ENCODE measurements at regions not wholly inside any gene's neighbourhood (a gene's known extent, or its start where the extent isn't known, plus 50 kb on each side); places are given as distances from the start of the nearest gene placed in this dataset.

DNA sequence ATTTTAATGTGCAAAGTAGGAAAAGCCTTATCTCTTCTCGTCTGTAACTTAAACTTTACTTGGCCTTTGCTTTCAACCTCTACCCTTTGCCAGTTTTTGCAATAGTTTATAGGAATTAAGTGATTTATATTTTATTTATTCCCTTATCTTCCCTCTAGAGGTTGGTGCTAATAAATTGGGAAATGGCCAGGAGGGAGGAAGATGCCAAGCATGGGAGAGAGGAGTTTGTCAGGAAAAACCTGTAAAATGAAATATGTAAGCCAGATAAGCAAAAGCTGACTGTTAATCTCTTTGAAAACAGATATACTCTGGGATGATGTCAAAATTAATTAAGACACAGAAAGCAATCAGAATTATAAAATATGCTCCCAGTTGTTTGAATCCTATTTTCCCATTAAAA, 484.5 kb downstream of the NR2F1-AS1 start:
- DNase-seq = no peak

- DNase-seq = no peak
These were observed 488.5 kb downstream of the NR2F1-AS1 start for GRCh38 chr5:93092349-93093105.

DNA sequence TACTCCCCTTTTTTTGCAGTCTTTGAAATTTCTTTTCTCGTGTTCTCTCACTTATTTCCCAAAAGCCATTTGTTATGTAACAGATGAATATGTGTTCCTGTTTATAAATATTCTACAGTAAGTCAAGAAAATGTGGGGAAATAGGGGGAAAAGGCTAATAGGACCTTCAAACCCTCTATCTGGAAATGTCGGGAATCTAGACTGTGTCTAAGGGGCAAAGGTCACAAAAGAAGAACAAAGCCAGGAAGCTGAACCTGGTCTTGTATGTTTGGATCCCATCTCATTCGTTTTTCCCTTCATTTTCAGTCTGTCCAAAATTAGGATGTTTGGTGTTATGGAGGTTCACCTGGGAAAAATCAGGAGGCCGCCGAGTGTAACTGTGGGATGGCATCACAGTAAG, 490.3 kb downstream of the NR2F1-AS1 start:
- no peak for DNase-seq

DNA sequence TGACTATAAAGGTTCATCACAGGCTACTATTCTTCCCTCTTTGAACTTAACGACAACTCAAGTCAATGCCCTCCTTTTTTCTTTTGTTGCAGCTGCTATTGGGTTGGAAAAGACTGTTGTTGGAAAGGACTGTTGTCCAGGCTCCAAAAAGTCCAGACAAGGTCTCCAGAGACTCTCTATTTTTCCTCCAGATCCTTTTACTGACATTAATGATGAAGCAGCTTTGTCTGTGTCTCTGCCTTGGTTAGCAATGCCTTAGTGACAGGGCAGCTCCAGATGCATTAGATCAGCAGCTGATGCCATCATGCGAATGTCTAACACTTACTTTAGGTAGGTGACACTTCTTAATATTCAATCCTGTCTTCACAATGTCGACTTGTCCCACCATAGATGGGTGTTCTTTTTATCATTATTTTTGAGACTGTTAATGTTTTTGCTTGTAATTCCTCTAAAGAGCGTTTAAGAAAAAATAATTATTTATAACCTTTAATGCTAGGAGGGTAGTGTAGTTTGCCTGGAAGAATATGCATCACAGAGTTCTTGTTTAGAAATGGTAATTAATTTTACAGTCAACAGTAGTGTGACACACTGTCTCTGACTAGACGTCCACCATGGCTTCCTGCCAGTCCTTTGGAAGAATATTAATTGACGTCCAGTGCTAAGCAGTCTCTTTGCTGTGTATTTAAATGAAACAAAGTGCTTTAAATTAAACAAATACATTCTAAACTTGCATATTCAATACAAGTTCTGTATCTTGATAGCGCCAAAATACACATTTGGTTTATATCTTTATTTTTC, 492.2 kb downstream of the NR2F1-AS1 start:
- DNase-seq = no peak

DNA sequence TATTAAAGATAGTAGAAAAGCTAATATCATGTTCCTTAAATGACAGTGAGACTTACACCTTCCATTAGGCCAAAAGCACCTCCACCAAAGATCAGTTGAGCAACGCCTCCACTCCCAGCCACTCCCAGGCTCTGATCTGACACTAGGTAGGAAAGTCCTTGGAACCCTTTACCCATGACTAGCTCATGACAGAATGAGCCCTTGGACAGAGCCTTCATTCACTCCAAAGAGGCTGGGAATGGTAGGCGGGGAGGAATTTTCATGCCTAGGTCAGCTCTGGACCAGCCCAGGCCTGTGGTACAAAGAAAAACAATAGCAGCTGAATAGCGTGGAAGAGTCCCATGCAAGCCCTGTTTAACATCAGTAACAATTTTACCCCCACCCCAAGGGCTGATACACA, 493.7 kb downstream of the NR2F1-AS1 start:
- no peak for DNase-seq

- no peak for DNase-seq
These were observed 498.0 kb downstream of the NR2F1-AS1 start for GRCh38 chr5:93082981-93083380.

DNA sequence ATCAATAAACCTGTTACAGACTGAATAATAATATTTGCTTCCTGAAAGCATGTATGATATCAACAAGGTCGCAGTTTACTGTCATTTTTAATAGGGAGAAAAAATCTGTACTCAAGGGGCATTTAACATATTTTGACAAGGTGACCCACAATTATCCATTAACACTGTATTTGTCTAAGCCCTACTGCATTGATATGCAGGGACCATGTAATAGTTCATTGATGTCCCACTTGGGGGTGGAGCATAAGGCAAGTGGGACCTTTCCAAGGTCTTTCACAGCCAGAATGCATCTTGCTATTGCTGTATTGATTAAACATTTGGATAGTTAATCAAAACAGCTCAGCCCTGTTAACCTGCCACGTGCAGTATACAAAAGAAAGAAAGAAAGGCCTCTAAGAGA, 502.0 kb downstream of the NR2F1-AS1 start:
- DNase-seq = no peak

DNA sequence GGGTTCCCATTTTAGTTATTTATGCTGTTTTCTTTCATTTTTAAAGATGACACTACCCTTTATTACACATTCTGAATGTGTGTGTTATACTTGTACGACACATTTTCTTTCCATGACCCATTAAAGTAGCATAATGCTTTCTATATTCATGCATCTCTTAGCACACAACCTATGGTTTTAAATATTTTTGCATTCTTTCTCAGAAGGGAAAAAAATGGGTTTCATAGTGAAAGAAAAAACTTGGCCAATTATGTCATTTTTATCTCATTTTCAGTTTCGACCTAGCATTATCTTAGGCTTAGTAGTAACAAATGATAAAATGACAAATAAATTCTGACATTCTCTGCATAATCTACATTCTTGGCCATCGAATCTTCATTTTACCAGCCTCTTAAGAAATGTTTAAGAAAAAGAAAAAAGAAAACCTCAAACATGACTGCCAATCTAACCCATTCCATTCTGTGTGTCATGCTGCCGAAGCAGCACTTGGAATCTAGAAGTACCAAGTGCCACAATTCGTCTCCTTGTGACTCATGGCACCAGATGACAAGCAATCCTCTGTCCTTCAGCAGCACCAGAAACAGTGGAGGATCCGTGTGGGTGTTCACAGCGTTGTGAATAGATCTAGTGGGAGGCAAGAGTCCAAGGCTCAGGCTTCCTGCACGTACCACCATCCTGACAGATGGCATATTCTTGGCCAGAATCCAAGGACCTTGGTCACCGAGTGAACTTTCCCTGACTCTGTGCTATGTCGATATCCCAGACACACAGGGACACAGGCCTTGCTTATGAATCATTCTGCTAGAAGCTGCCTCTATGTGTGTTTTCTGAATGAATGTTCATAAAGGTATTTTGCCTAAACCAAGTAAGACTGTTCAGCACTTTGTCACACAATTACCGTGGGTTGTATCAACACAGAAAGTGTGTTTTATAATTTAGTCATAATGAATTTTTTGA, 502.7 kb downstream of the NR2F1-AS1 start:
- DNase-seq = no peak

- no peak for DNase-seq
These were observed 504.5 kb downstream of the NR2F1-AS1 start for GRCh38 chr5:93076566-93076965.

- DNase-seq = no peak
These were observed 504.9 kb downstream of the NR2F1-AS1 start for GRCh38 chr5:93076096-93076495.

GRCh38 chr5:93073547-93073946, 507.5 kb downstream of the NR2F1-AS1 start:
- no peak for DNase-seq

DNA sequence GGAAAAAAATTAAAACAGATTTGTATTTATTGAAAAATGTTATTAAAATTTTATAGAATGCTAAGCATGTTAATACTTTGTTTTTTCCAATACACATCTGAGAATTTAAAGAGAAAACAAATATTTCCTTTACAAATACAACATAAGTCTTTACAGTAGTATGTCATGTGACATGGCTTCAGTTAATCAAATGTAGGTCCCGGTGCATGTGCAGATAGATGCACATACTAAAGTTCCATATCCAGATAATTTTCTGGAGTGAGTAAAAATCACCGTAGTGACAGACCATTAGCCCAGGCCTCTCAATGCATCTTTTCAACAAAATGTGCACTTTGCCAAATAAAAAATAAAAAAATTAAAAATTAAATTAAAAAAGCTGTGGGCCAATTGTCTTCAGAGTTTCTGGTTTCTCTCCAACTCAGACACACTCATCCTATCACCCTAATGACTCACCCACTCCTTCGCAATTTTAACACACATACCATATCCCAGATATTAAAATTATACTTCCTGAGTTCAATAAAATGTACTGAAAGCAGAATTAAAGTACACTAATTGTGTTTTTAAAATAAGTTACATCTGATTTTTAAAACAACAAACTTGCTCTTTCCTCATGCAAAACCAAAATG, 508.1 kb downstream of the NR2F1-AS1 start:
- no peak for DNase-seq

DNA sequence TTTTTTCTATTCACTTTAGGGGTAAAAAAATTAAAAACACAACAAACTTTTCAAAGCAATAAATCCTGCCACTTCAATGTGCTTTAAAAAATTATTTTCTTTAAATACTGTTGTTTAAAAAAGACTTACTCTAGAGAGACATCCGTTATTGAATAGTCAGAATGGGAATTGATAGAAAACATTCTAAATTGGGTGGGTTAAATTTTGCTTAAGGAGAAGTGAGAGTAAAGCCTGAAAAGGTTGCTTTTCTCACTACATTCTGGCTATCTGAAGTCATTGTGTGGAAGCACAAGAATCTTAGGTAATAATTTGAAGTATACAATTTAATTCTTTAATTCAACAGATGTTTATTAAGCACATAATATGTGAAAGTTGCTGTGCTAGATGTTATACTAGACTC, 509.3 kb downstream of the NR2F1-AS1 start:
- DNase-seq = no peak

- no peak for DNase-seq
These were observed 510.1 kb downstream of the NR2F1-AS1 start for GRCh38 chr5:93070938-93071337.

DNA sequence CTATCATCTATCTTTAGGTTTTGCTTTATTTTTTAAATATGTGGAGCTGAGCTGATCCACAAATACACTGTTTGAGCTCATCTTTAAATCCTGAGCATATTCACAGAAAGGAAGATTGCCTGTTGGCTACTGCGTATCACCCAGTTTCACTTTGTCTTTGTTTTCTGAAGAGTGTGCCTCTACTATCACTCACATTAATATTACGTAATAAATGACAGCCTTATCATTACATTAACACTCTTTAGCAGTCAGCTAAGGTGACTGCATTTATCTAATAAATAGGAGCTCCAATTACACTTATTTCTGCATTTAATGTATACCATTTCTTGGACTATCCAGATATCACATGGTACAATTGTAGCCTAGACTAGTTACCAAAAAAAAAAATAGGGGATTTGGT, 511.7 kb downstream of the NR2F1-AS1 start:
- DNase-seq = no peak

DNA sequence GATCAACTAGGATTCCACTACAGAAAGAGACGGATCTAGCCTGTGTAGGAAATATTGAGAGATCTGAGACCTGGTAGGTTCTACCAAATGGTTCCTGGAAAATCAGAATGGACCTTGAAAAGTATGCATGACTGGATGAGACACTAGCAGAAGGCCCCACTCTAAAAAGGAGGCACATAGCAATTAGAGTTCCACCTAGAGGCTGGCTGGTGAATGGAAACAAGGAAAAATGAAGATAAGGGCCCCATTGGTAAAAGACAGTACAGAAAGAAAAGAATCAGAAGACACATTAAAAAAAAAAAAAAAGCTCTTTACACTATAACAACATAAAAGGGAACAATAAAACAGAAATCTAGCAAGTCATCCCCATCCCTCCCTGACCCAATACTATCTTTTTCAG, 518.5 kb downstream of the NR2F1-AS1 start:
- DNase-seq = no peak

DNA sequence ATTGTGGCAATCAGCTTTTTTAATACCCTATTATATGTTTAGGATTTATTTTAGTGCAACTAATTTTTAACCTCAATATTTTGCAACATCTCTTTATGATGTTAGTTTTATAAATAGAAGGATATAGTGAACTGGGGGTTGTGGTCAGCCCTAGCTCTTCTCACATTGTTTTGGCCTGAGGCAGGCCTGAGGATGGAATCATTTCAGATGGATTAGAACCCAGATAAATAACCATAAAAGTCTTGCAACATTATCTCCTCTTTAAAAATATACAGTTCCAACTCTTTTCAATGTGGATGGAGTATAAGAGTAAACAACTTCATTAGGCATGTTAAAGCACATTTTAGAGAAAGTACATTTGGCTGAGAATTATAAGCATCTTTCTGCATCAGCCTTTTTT, 522.7 kb downstream of the NR2F1-AS1 start:
- DNase-seq = no peak

- DNase-seq = no peak
These were observed 523.7 kb downstream of the NR2F1-AS1 start for GRCh38 chr5:93057311-93057710.

- DNase-seq = no peak
These were observed 525.0 kb downstream of the NR2F1-AS1 start for GRCh38 chr5:93055971-93056370.

- DNase-seq = no peak
These were observed 525.5 kb downstream of the NR2F1-AS1 start for GRCh38 chr5:93055561-93055960.

- DNase-seq = no peak
These were observed 526.4 kb downstream of the NR2F1-AS1 start for GRCh38 chr5:93054424-93055163.

DNA sequence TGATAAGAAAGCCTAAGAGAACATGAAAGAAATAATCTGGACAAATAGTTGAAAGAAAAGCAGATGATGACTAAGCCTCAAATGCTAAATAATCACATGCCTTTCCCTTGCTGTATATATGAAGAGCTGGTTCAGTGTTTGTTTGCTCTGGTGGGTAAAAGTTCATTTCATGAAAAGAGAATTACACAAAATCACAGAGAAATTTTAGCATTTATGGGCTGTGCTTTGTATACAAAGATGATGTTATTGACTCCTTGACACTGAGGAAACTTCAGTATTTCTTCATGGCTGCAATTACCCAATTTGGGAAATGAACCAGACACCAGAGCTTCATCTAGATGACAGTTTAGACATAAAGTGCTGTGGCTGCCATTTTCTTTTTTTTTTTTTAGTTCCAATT, 527.2 kb downstream of the NR2F1-AS1 start:
- DNase-seq = no peak
